Psoas muscle (tissue), 7 donors: ENCODE measurements at regions not wholly inside any gene's neighbourhood (a gene's known extent, or its start where the extent isn't known, plus 50 kb on each side); places are given as distances from the start of the nearest gene placed in this dataset.
"Not testable (repeated sequence)": the region's sequence is repeated elsewhere in the genome, so short reads cannot be mapped to it uniquely, and the experiment has no call there.

ENCODE experiments used
- ATAC-seq, 4 donors: fragments of 200-7000 bp; cut with Tn5 transposase; one replicate each; pipeline ENCODE4 v1.9.1; 2020; ENCODE audit warnings: moderate library complexity in 3 of 4, mild to moderate bottlenecking in 2 of 4
- DNase-seq, 2 donors: peaks; one replicate each; pipeline ENCODE4 v3.0.0-alpha.2; 2020
- H3K27ac ChIP-seq: fragments of 200-600 bp; one replicate; pipeline ENCODE4 v1.8.0; 2022
- H3K27me3 ChIP-seq, 3 donors: fragments of 200-600 bp in 1 of 3; one replicate each; pipeline versions ENCODE4 v1.6.1 to v1.8.0; 2013 to 2022; ENCODE audit warnings: low read length in 2 of 3, mild to moderate bottlenecking in 2 of 3, moderate library complexity in 1 of 3; ENCODE audit not compliant: insufficient read depth in 3 of 3
- H3K36me3 ChIP-seq, 2 donors: fragments of 200-600 bp in 1 of 2; one replicate each; pipeline versions ENCODE4 v1.6.1 to v1.8.0; 2013 to 2022; ENCODE audit warnings: low read depth in 1 of 2, mild to moderate bottlenecking in 1 of 2, moderate library complexity in 1 of 2; ENCODE audit not compliant: insufficient read depth in 1 of 2
- H3K4me1 ChIP-seq: fragments of 200-600 bp; one replicate; pipeline ENCODE4 v1.8.0; 2022
- H3K4me3 ChIP-seq: fragments of 200-600 bp; one replicate; pipeline ENCODE4 v1.8.0; 2022; ENCODE audit warnings: mild to moderate bottlenecking
- H3K9me3 ChIP-seq: fragments of 200-600 bp; one replicate; pipeline ENCODE4 v1.8.0; 2022
- CTCF ChIP-seq: fragments of 200-600 bp; IDR thresholded peaks from one replicate; pipeline ENCODE4 v1.8.0; 2022; ENCODE audit warnings: antibody characterized with exemption
- WGBS, 3 donors: extraction: QIAGEN DNeasy Blood & Tissue Kit; methylation state at CpG; one replicate each; pipeline versions ENCODE4 v1.1.6 to v1.1.7; 2013; 5-methylcytosine and 5-hydroxymethylcytosine counted together
- intact Hi-C, 2 donors: fragments of 100-400 bp; cut with DNase I; formaldehyde crosslinking; loops; one replicate each; pipeline versions ENCODE4 v1.11.0 to v1.14.2; 2022
- donor health status: healthy with polysubstance abuse.
- donor health status: DM: no; HTN: no; CAD: no; lungs with moderate emphysema.
- donor health status: Bipolar disorder and iron deficiency.
- donor health status: healthy.
- donor health status: DM: yes; HTN: yes; CAD: no.
- donor health status: DM: no; HTN: no; CAD: no.
- donor health status: DM: yes; HTN: yes; CAD: no.

- H3K9me3 ChIP-seq, result no peaks in the 10 kb centered on the region
- intact Hi-C loops, result no loop called here
- DNase-seq (no peak), ATAC-seq (peak; percentile 59 to 89 (median 76))
- no peaks in the 10 kb centered on the region for H3K36me3 ChIP-seq
- 32 to 54% (median 44%) methylated on average over 3 of the region's 3 CpGs for WGBS, 3 donors
- peaks cover 7% of the 10 kb centered on the region for H3K4me1 ChIP-seq
- no peak overlapping the region for H3K4me3 ChIP-seq
- H3K27me3 ChIP-seq, result no peaks in the 10 kb centered on the region
- no peak for TF ChIP-seq CTCF
- no peak overlapping the region for H3K27ac ChIP-seq
Observed at GRCh38 chr11:122195790-122196189, 79.8 kb upstream of the BLID start.

GRCh38 chr11:122193881-122194480, 78.0 kb upstream of the BLID start:
- DNase-seq, H3K36me3 ChIP-seq, H3K4me3 ChIP-seq, H3K27me3 ChIP-seq, H3K27ac ChIP-seq, ATAC-seq, H3K9me3 ChIP-seq, intact Hi-C loops: not testable (repeated sequence)
- H3K4me1 ChIP-seq, result peaks cover 16% of the 10 kb centered on the region
- 91 to 97% (median 95%) methylated on average over 5 of the region's 5 CpGs for WGBS, 3 donors

- no peak for TF ChIP-seq CTCF
- H3K4me1 ChIP-seq, result peaks cover 20% of the 10 kb centered on the region
- H3K9me3 ChIP-seq, result no peaks in the 10 kb centered on the region
- 68 to 91% (median 88%) methylated on average over 1 of the region's 1 CpG for WGBS, 3 donors
- DNase-seq (no peak), ATAC-seq (no peak)
- no peak overlapping the region for H3K27ac ChIP-seq
- H3K36me3 ChIP-seq, result no peaks in the 10 kb centered on the region
- intact Hi-C loops, result no loop called here
- H3K27me3 ChIP-seq, result no peaks in the 10 kb centered on the region
- no peak overlapping the region for H3K4me3 ChIP-seq
Observed at GRCh38 chr11:122193457-122193856, 77.4 kb upstream of the BLID start.

- Histone ChIP-seq H3K36me3 (no peaks in the 10 kb centered on the region), H3K27me3 (no peaks in the 10 kb centered on the region), H3K27ac (no peak overlapping the region), H3K4me3 (no peak overlapping the region), H3K9me3 (no peaks in the 10 kb centered on the region), H3K4me1 (peaks cover 20% of the 10 kb centered on the region)
- intact Hi-C loops, result no loop called here
- DNase-seq, result no peak
- 59 to 81% (median 64%) methylated on average over 3 of the region's 3 CpGs for WGBS, 3 donors
- ATAC-seq, result no peak
- no peak for TF ChIP-seq CTCF
Observed at GRCh38 chr11:122192634-122193255, 76.7 kb upstream of the BLID start.

GRCh38 chr11:122190768-122191167, 74.8 kb upstream of the BLID start:
- Histone ChIP-seq H3K4me3 (no peak overlapping the region), H3K36me3 (no peaks in the 10 kb centered on the region), H3K9me3 (no peaks in the 10 kb centered on the region), H3K27me3 (no peaks in the 10 kb centered on the region), H3K4me1 (peaks cover 13% of the 10 kb centered on the region), H3K27ac (no peak overlapping the region)
- WGBS, 3 donors, result 80 to 90% (median 81%) methylated on average over 2 of the region's 2 CpGs
- no peak for ATAC-seq
- TF ChIP-seq CTCF, result no peak
- no peak for DNase-seq
- intact Hi-C loops, result no loop called here
